ENCODE measurements at regions not wholly inside any gene's neighbourhood (a gene's known extent, or its start where the extent isn't known, plus 50 kb on each side); places are given as distances from the start of the nearest gene placed in this dataset.

- TF ChIP-seq SNAI2 (CRISPR knock-in tag; IDR thresholded peaks at IDR 0.05) (no peak), TCF4 (CRISPR knock-in tag; IDR thresholded peaks at IDR 0.05; ENCODE audit: borderline replicate concordance) (no peak), OSR1 (CRISPR knock-in tag; IDR thresholded peaks at IDR 0.05) (no peak), PATZ1 (CRISPR knock-in tag; IDR thresholded peaks at IDR 0.05; ENCODE audit: borderline replicate concordance) (no peak), ZC3H10 (CRISPR knock-in tag; IDR thresholded peaks at IDR 0.05) (no peak), ZNF565 (CRISPR knock-in tag; conservative IDR thresholded peaks at IDR 0.05; ENCODE audit: low read depth) (no peak), ESRRG (CRISPR knock-in tag; IDR thresholded peaks at IDR 0.05) (no peak), ZNF8 (CRISPR knock-in tag; IDR thresholded peaks at IDR 0.05) (no peak), ARNTL (CRISPR knock-in tag; IDR thresholded peaks at IDR 0.05; ENCODE audit: borderline replicate concordance, low read depth) (no peak), CSDC2 (CRISPR knock-in tag; IDR thresholded peaks at IDR 0.05) (no peak)
Observed at GRCh38 chr20:55291261-55291660, 714.1 kb downstream of the CBLN4 start.

Data from SK-N-SH treated with all-trans-retinoic acid at 6 μM for 48 hours (cell line).